Fibroblast of lung (primary cell): ENCODE measurements at regions not wholly inside any gene's neighbourhood (a gene's known extent, or its start where the extent isn't known, plus 50 kb on each side); places are given as distances from the start of the nearest gene placed in this dataset.

Source experiments
- CTCF ChIP-seq, 2 donors: IDR thresholded peaks in 1 of 2; conservative IDR thresholded peaks in 1 of 2; 1 replicate in 1 of 2; 2 replicates in 1 of 2; pipeline ENCODE4 v1.5.1; 2011 to 2012; ENCODE audit warnings: low read length in 2 of 2, control low read depth in 1 of 2, inconsistent platforms in 1 of 2, low read depth in 1 of 2, mild to moderate bottlenecking in 1 of 2
- EZH2 ChIP-seq: IDR thresholded peaks from 2 replicates; pipeline ENCODE4 v1.5.1; 2012; ENCODE audit warnings: low read length, control low read depth, mild to moderate bottlenecking; ENCODE audit errors: missing control alignments

GRCh38 chr22:48803948-48804810 is 1023.5 kb downstream of the BRD1 start:
- TF ChIP-seq CTCF (conservative IDR thresholded peaks at IDR 0.05 in 1 of 2, IDR thresholded peaks at IDR 0.05 in 1 of 2; ENCODE audit: low read depth in 1 of 2, low read length in 2 of 2) (no peak), EZH2 (no peak)
